NCI-H187 (cell line): ENCODE measurements at regions not wholly inside any gene's neighbourhood (a gene's known extent, or its start where the extent isn't known, plus 50 kb on each side); places are given as distances from the start of the nearest gene placed in this dataset.
"Not testable (repeated sequence)": the region's sequence is repeated elsewhere in the genome, so short reads cannot be mapped to it uniquely, and the experiment has no call there.

Experiments
- DNase-seq, 2 experiments: peaks; one replicate each; lab custom pipeline; 2025; lab: John Stamatoyannopoulos, UW

DNA sequence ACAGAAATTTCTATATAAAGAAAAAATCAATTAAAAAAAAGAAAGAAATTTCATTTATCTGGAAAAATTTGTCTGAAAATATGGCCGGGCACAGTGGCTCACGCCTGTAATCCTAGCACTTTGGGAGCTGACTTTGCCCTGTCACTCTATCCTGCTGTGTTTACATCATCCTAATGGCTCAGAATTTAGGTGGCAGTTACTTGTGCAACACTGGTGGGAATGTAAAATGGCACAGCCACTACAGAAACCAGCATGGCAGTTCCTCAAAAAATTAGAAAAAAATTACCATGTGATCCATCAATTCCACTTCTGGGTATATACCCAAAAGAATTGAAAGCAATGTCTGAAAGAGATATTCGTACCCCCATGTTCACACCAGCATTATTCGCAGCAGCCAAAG, 405.2 kb upstream of the AUTS2 start:
- no peak for DNase-seq

DNA sequence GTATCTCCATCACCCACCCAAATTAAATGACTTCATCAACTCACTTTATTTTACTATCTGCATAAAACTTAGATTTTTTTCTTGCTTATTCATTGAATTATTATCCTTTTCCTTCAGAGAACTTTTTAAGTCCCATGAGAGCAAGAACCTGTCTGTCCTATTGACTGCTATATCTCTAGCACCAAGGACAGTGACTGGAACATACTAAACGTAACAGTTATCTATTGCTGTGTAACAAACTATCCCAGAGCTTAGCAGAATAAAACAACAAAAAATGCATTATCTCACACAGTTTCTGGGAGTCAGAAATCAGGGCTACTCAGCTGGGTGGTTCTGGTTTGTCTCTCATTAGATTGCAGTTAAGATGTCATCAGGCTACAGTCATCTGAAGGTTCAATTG, 401.7 kb upstream of the AUTS2 start:
- DNase-seq = no peak

DNA sequence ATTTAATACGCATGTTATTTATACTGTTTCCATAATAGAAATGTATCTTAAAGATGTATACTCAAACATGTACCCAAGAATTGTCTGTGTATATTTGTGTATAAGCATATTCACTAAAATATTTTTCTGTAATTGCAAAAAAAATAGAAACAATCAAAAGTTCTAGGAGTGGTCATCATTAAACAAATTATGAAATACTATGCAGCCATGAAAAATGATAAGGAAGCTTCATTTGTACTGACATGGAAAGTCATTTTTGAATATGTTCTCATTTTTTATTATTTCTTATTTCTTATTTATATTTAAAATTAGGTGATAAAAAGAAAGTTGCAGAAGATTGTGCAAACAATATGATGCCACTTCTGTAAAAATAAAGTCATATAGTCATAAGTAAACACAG, 400.0 kb upstream of the AUTS2 start:
- DNase-seq = no peak

DNA sequence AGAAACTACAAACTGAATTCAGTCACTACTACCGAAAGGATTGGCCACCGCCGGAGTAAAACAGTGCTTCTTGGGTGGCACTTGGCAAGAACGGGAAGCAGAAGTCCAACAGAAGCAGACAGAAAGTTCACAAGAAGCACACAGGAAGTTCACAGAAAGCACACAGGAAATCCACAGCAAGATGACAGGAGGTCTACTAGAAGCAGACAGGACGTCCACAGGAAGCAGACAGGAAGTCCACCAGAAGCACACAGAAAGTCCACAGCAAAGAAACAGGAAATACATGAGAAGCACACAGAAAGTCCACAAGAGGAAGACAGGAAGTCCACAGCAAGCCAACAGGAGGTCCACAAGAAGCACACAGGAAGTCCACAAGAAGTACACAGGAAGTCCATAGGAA, 399.2 kb upstream of the AUTS2 start:
- no peak for DNase-seq

DNA sequence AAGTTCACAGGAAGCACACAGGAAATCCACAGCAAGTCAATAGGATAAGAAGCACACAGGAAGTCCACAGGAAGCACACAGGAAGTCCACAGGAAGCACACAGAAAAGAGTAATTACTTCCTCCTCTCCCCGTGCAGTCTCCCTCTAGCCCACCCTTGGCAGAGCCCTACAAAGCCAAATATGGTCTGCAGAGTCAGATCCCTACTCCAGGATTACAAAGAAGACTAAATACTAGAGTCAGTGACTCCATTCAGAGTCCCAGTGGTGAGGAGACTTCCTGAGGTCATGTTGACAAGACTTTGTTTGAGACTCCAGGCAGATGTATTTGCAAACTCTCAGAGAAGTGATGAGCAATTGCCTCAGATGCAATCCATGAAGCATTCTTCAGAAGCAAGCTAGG, 398.6 kb upstream of the AUTS2 start:
- no peak for DNase-seq

DNA sequence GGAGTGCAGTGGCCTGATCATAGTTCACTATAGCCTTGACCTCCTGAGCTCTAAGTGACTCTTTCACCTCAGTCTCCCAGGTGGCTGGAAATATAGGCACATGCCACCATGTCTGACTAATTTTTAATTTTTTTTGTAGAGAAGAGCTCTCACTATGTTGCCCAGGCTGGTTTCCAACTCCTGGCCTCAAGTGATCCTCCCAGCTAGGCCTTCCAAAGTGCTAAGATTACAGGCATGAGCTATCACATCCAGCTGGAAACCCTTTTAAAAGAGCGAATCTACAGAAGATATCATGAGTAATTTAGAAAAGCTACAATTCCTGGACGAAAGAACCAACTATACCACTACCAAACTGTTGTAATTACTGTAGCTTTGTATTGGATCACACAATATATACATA, 394.4 kb upstream of the AUTS2 start:
- DNase-seq = no peak

DNA sequence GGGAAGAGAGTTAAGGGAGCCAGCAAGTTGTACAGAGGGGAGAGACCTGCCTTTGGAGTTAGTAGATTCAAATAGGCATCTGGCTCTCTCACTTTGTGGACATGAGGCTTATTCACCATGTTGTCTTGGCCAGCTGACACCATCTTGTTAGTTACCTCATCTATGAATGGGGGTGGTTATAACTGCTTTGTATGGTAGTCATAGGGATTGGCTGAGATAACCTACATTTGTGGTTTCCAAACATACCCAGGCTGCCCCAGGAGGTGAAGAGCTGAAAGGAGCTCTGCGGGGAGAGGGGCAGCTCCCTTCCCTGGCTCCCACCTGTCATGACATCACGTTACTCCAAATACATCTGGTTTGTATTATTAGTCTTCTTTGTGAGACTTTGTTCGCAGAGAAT, 393.3 kb upstream of the AUTS2 start:
- no peak for DNase-seq

DNA sequence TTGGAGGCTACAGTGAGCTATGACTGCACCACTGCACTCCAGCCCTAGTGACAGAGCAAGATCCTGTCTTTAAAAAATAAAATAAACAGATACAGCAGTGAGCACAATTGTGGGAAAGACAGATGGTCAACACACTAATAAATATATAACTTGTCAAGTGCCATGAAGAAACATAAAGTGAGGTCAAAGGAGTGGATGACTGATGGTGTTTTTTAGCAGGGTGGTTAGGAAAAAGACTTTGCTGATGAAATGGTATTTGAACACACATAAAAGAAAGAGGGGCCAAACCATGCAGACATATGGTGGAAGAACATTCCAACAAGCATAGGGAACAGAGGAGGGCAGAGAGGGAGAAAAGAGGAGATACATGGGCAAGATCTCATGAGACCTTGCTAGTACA, 392.7 kb upstream of the AUTS2 start:
- DNase-seq = no peak

DNA sequence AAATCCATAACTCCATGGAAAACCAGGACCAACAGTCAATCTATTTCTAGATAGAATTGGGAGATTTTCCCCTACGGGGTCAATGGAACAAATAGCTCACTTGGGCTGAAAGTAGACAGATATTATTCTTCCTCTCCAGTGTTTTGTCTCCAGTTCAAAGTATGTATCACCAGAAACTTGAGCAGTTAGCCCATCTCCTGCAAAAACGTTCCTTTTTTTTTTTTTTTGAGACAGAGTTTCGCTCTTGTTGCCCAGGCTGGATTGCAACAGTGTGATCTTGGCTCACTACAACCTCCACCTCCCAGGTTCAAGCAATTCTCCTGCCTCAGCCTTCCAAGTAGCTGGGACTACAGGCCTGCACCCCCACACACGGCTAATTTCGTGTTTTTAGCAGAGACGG, 390.0 kb upstream of the AUTS2 start:
- DNase-seq = no peak

DNA sequence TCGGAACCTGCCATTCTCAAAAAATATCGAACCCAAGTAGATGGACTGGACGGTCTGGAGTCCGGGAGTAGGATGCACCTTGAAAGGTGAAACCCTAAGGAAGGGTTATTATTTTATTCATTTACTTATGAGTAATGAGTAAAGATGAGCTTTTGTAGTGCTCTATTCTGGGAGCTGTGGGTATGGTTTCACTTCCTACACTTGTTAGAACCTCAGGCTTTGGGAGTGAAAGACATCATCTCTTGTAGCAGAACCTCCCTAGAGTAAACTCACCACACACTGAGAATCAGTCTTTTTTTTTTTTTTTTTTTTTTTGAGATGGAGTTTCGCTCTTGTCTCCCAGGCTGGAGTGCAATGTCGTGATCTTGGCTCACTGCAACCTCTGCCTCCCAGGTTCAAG, 389.4 kb upstream of the AUTS2 start:
- no peak for DNase-seq

DNA sequence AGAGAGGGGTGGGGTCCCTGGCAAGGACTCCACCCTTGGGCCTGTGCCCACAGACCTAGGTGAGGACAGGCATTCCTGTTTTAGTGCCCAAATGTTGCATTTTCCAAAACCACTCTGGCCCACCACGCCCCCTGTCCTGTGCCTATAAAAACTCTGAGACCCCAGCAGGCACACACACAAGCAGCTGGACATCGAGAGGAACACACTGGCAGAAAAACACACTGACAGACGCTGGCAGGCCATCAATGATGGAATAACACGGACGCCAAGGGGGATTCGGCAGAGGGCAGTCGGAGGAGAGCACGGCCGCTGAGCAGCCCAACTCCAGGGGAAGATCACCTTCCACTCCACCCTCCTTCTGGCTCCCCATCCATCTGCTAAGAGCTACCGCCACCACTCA, 386.9 kb upstream of the AUTS2 start:
- no peak for DNase-seq

DNA sequence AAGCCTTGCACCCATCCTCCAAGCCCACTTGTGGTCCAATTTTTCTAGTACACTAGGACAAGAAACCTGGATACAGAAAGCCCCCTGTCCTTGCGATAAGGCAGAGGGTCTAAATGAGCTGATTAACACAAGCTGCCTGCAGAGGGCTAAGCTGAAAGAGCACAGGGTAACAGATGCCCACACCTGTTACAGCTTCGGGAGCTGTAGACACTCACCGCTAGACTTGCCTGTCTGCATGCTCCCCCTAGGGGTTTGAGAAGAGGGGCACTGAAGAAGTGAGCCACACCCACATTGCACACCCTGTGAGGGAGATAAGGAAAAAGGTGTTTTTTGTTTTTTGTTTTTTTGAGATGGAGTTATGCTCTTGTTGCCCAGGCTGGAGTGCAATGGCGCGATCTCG, 386.5 kb upstream of the AUTS2 start:
- no peak for DNase-seq

DNA sequence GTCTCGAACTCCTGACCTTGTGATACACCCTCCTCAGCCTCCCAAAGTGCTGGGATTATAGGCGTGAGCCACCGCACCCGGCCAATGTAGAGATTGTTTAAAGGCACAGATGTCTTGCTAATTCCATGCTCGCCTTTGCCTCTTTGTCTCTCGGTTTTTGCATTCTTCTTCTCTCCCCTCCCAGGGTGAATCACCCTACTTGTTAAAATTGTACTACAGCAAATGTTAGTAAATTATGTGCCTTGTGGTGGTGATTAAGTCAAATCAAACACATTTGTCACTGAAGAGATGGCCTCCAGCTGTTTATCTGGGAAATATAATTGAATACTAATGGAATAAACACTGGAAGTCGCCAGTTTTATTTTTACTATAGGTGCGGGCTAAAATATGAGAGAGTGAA, 384.4 kb upstream of the AUTS2 start:
- DNase-seq = no peak

DNA sequence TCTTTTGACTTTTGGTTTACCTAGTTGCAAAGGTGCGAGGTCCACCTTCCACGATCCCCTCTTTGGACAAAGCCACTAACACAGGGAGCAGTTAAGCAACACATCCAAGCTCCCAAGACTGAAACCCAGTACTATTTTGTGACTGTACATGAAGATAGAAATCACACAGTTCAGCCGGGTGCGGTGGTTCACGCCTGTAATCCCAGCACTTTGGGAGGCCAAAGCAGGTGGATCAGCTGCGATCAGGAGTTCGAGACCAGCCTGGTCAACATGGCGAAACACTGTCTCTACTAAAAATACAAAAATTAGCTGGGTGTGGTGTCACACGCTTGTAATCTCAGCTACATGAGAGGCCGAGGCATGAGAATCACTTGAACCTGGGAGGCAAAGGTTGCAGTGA, 382.8 kb upstream of the AUTS2 start:
- DNase-seq = not testable (repeated sequence)

DNA sequence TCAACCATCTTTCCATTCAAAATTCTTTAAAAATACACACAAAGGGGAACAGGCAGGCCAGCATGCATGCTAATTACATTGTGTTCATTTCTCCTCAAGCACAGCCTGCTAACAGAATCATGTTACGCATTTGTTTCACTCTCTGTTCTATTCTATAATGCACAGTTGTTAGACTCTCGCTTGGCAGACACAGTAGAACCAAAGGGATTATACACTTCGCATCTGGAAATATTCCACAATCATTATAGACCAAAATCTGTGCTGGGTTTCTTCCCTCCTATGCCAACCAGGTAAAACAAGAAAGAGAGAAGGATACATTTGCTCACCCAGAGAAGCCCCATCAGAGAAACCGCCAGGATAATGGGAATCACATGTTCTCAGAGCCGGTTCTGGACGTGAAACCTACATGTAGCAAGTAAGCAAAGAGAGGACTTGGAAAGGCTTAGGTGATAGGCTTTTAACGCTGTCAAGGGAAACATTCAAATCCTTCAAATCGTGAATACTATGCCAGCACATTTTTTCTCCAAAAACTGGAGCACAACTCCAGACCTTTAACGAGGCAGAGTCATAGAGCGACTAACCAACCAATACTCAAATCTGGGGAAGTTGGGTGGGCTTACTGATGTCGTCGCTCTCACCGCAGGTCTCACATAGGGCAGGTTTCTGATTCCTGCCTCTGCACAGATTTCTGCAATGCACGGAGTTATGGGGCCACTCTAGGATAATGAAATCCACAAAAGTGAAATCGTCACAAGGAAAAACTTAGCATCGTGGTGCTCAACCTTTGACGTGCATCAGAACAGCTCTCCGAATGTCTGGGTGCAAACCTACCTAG, 380.5 kb upstream of the AUTS2 start:
- no peak for DNase-seq

DNA sequence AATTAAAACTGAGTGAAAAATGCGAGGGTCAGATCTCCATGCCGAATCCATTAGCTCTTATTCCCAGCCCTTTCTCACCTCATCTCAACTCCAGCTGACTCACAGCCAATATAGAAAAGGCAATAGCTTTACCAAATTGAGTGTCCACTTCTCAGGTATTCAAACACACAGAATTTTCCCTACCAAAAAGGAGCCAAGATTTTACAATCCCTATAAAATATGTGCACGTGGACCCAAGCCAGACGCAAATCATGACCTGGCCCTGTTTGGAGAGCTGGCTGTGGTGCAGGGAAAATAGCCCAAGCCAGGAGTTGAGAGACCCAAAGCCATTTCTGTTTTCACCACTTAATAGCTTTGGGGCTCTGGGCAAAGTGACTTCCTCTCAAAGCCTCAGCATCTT, 379.7 kb upstream of the AUTS2 start:
- DNase-seq = no peak

DNA sequence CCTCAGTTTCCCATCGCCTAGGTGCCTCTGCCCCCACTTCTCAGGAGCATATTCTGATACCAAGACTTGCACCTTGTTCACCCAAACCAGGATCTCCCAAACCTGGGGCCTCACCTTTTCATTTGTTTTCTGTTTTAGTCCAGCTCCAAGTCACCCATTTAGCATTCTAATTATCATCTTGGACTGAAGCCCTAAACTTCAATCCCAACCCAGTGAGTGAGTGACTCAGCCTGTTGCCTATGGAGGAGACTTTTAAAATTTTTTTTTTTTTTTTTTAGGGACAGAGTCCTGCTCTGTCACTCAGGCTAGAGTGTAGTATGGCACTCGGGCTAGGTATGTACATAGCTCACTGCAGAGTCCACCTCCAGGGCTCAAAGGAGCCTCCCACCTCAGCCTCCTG, 378.9 kb upstream of the AUTS2 start:
- no peak for DNase-seq

DNA sequence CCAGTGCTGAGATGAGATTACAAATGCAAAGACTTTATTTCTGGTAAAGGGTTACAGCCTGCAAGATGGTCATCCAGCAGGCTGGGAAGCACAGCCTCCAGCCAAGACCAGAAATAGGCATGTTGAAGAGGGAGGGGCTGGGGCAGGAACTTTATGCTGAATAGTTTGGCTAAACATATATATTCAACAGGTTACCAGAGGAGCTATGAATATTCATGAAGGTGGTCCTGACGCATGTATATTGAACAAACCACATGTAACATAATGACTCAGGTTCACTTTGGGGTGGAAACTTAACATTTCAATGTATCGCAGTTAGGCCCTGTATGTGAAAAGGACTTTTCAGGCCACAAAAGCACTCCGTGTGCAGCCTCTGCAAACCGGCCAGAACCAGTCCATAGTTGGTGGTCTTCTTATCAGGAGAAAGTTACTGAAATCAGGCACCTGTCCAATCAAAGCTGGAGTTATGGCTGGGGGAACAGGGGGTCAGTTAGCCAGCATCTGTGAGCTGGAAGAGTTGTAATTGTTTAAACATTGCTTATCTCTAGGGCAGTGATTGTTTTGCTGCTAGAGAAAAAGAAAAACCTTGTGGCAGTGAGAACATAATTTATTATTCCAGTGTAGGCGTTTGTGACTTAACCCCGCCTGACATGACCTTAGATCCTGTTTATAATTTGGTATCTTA, 372.9 kb upstream of the AUTS2 start:
- DNase-seq = no peak

DNA sequence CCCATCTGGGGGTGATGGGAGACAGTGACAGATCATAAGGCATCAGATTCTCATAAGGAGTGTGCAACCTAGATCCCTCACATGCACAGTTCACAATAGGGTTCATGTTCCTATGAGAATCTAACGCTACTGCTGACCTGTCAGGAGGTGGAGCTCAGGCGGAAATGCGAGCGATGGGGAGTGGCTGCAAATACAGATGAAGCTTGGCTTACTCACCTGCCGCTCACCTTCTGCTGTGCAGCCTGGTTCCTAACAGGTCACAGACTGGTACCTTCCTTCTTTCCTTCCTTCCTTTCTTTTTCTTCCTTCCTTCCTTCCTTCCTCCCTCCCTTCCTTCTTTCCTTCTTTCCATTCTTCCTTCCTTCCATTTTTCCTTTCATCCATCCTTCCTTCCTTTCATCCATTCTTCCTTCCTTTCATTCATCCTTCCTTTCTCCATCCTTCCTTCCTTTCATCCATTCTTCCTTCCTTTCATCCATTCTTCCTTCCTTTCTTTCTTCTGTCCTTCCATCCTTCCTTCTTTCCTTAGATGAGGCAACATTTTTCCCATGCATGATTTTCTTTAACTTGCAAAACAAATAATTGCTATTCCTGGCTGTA, 370.0 kb upstream of the AUTS2 start:
- DNase-seq = peak in 1 of 2 experiments; percentile 14

DNA sequence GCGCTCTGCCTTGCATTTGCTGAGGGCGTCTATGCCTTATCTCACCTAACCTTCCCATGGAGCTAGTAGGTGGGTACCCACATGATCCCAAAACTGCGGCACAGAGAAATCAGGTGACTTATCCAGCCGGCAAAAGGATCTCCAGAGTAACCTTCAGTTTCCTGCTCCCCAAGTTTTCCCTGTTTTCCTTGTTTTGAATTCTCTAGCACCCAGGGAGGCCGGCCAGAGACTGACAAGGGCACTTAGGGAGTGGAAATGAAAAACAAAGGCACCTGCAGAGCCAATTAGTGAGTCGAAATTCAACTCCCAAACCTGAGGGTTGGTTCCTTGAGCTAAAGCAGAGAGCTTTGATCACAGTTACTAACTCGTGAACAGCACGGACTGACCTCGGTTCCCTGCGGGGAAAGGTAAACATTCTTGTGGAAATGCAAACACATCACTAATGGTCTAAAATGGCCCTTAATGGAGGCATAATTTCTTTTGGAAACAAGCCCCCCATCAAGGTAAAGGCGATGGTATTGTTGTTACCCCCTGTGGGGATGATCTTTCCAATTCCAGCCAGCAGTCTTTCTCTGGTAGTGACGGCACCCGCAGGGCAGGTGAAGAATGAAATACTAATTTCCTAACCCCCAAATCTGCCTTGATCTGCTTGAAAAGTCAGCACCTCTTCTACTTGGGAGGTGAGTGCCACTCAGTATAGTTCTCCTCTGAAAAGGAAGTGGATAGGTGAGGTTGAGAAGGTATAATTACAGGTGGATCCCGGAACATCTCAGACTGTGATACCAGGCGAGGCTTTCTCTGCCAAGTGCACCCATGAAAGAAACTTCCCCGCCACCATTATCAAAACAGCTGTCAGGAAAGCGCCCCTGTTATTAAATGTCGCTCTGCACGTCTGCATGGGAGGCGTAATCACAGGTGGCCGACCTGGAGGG, 365.6 kb upstream of the AUTS2 start:
- DNase-seq = peak; percentile 93 to 95

DNA sequence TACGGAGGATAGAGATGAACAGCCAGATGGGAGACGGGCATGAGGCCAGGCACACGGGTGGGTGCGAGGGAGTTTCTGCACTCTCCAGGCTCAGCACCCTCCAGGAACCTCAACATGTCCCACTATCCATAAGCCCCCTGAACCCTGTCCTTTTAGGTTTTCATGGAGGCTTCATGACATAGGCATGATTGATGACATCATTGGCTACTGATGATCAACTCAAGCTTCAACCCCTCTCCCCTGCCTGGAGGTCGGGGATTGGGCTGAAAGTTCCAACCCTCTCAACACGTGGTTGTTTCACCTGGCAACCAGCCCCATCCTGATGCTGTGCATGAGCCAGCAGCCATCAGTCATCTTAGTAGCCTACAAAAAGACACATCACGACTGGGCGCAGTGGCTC, 360.7 kb upstream of the AUTS2 start:
- no peak for DNase-seq

DNA sequence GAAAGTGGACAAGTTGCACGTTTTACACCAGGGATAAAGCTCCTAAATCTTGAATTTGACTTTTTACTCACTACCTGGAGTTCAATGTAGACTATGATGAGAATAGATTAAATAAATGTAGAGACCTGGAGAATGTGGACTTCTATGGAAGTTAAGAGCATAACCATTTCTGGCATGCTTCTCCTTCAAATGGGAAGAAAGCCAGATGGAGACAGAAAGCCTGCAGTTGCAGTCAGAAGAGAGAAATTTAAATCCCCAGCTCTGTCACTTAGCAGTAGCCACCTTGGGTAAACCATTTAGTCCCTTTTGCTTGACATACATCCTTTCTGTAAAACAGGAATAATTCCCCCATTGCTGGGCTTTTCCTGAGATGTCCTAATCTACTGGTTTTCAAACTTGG, 355.3 kb upstream of the AUTS2 start:
- no peak for DNase-seq
